ENCODE measurements at regions not wholly inside any gene's neighbourhood (a gene's known extent, or its start where the extent isn't known, plus 50 kb on each side); places are given as distances from the start of the nearest gene placed in this dataset.

DNA sequence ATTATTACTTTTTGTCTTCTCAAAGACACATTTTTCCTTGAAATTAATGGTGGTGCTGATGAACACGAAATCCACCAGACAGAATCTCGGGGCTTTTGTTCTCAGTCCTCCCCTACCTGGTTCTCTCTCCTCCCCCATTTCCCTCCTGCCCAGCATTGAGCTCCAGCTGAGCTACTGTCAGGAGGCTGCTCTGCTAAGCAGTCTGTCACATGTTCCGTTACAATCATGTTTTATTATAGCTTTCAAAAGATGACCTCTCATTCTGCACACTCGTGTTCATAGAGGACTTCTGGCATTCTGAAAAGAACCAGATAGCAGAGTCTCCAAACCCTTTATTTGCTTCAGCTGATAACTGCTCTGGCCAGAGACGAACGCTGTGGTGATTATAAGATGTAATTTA is 732.5 kb upstream of the RBFOX1 start:
- TF ChIP-seq, protein P1, sequence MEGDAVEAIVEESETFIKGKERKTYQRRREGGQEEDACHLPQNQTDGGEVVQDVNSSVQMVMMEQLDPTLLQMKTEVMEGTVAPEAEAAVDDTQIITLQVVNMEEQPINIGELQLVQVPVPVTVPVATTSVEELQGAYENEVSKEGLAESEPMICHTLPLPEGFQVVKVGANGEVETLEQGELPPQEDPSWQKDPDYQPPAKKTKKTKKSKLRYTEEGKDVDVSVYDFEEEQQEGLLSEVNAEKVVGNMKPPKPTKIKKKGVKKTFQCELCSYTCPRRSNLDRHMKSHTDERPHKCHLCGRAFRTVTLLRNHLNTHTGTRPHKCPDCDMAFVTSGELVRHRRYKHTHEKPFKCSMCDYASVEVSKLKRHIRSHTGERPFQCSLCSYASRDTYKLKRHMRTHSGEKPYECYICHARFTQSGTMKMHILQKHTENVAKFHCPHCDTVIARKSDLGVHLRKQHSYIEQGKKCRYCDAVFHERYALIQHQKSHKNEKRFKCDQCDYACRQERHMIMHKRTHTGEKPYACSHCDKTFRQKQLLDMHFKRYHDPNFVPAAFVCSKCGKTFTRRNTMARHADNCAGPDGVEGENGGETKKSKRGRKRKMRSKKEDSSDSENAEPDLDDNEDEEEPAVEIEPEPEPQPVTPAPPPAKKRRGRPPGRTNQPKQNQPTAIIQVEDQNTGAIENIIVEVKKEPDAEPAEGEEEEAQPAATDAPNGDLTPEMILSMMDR (IDR thresholded peaks at IDR 0.05; ENCODE audit: low read depth, low read length) = no peak
- TF ChIP-seq EZH2phosphoT487 (IDR thresholded peaks at IDR 0.05; ENCODE audit: low read depth) = no peak
